ENCODE measurements at regions not wholly inside any gene's neighbourhood (a gene's known extent, or its start where the extent isn't known, plus 50 kb on each side); places are given as distances from the start of the nearest gene placed in this dataset.

DNA sequence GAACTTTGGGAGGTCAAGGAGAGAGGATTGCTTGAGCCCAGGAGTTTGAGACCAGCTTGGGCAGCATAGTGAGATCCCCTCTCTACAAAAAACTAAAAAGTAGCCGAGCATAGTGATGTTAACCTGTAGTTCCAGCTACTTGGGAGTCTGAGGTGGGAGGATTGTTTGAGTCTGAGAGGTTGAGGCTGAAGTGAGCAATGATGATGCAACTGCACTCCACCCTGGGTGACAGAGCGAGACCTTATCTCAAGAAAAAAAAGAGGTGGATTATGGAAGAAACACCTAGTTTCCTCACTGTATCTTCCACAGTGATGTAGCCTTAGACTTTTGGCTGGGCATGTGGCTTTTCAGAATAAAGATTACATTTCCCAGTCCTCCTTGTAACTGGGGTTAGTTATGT is 237.2 kb upstream of the SPRED2 start:
- H3K4me2 ChIP-seq (ENCODE audit: low read length), result no peak overlapping the region
- no peak for FAIRE-seq
- H3K9me3 Mint-ChIP-seq (ENCODE audit: unreplicated experiment), result peaks cover 22% of the 10 kb centered on the region
- no peak for TF ChIP-seq EZH2 (IDR thresholded peaks at IDR 0.05; ENCODE audit: insufficient read depth, low read length)
- TF ChIP-seq, protein P1, sequence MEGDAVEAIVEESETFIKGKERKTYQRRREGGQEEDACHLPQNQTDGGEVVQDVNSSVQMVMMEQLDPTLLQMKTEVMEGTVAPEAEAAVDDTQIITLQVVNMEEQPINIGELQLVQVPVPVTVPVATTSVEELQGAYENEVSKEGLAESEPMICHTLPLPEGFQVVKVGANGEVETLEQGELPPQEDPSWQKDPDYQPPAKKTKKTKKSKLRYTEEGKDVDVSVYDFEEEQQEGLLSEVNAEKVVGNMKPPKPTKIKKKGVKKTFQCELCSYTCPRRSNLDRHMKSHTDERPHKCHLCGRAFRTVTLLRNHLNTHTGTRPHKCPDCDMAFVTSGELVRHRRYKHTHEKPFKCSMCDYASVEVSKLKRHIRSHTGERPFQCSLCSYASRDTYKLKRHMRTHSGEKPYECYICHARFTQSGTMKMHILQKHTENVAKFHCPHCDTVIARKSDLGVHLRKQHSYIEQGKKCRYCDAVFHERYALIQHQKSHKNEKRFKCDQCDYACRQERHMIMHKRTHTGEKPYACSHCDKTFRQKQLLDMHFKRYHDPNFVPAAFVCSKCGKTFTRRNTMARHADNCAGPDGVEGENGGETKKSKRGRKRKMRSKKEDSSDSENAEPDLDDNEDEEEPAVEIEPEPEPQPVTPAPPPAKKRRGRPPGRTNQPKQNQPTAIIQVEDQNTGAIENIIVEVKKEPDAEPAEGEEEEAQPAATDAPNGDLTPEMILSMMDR (IDR thresholded peaks at IDR 0.05; ENCODE audit: insufficient read depth, low read depth, low read length), result no peak
- no peak for DNase-seq (ENCODE audit: low read depth)
- peaks cover 6% of the 10 kb centered on the region for H3K27me3 Mint-ChIP-seq (ENCODE audit: low read depth, unreplicated experiment)
- no peak overlapping the region for H3K4me3 ChIP-seq (ENCODE audit: insufficient read depth, low read depth, low read length)
- H3K9ac ChIP-seq (ENCODE audit: low read length), result no peak overlapping the region
- no peaks in the 10 kb centered on the region for H4K20me1 ChIP-seq (ENCODE audit: insufficient read depth, low read length)
- no peaks in the 10 kb centered on the region for H3K79me2 ChIP-seq (ENCODE audit: insufficient read depth, low read length)
- H3K4me1 Mint-ChIP-seq (ENCODE audit: low read depth, unreplicated experiment), result peaks cover 18% of the 10 kb centered on the region
- peaks cover 11% of the 10 kb centered on the region for H3K9me3 ChIP-seq (ENCODE audit: insufficient read depth, low read depth, low read length)
- H3K27me3 ChIP-seq (ENCODE audit: insufficient read depth, low read length), result no peaks in the 10 kb centered on the region
- H3K27ac Mint-ChIP-seq (ENCODE audit: unreplicated experiment), result no peak overlapping the region
- H3K36me3 Mint-ChIP-seq (ENCODE audit: low read depth, unreplicated experiment), result no peaks in the 10 kb centered on the region
- H3K4me3 Mint-ChIP-seq (ENCODE audit: unreplicated experiment), result no peak overlapping the region
- H3K27ac ChIP-seq (ENCODE audit: low read depth, low read length), result no peak overlapping the region
- peaks cover 13% of the 10 kb centered on the region for H3K4me1 ChIP-seq (ENCODE audit: insufficient read depth, low read length)
- no peaks in the 10 kb centered on the region for H3K36me3 ChIP-seq (ENCODE audit: insufficient read depth, low read length)
- H2AFZ ChIP-seq (ENCODE audit: low read depth, low read length), result no peak overlapping the region

DNA sequence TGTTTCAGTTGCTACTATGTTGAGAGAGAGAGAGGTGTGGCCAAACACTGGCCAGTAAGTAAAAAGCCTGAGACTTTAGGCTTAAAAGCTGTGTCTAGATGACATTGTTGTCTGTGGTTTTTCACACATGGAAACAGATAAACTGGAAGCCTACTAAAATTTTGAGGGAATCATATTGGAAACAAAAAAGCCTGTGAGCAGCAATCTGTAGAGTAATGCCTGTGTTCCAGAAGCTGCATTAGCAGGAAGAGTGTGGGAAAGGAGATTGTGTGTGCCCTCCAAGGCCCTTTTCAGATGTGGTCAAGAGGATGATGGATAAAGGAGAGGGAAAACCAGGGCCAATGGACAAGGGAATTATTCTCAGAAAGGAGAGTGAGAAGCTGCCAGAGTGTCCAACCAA is 236.3 kb upstream of the SPRED2 start:
- no peak overlapping the region for H3K9ac ChIP-seq (ENCODE audit: low read length)
- Mint-ChIP-seq H3K4me3 (ENCODE audit: unreplicated experiment) (no peak overlapping the region), H3K36me3 (ENCODE audit: low read depth, unreplicated experiment) (no peaks in the 10 kb centered on the region), H3K27me3 (ENCODE audit: low read depth, unreplicated experiment) (peaks cover 6% of the 10 kb centered on the region), H3K27ac (ENCODE audit: unreplicated experiment) (no peak overlapping the region), H3K4me1 (ENCODE audit: low read depth, unreplicated experiment) (peaks cover 22% of the 10 kb centered on the region), H3K9me3 (ENCODE audit: unreplicated experiment) (peaks cover 22% of the 10 kb centered on the region)
- no peak for DNase-seq (ENCODE audit: low read depth)
- H3K4me3 ChIP-seq (ENCODE audit: insufficient read depth, low read depth, low read length), result no peak overlapping the region
- no peak overlapping the region for H3K27ac ChIP-seq (ENCODE audit: low read depth, low read length)
- H2AFZ ChIP-seq (ENCODE audit: low read depth, low read length), result no peak overlapping the region
- FAIRE-seq, result no peak
- H4K20me1 ChIP-seq (ENCODE audit: insufficient read depth, low read length), result no peaks in the 10 kb centered on the region
- peaks cover 13% of the 10 kb centered on the region for H3K4me1 ChIP-seq (ENCODE audit: insufficient read depth, low read length)
- H3K9me3 ChIP-seq (ENCODE audit: insufficient read depth, low read depth, low read length), result peaks cover 11% of the 10 kb centered on the region
- no peaks in the 10 kb centered on the region for H3K36me3 ChIP-seq (ENCODE audit: insufficient read depth, low read length)
- no peaks in the 10 kb centered on the region for H3K79me2 ChIP-seq (ENCODE audit: insufficient read depth, low read length)
- H3K27me3 ChIP-seq (ENCODE audit: insufficient read depth, low read length), result no peaks in the 10 kb centered on the region
- no peak overlapping the region for H3K4me2 ChIP-seq (ENCODE audit: low read length)
- TF ChIP-seq EZH2 (IDR thresholded peaks at IDR 0.05; ENCODE audit: insufficient read depth, low read length), result no peak
- TF ChIP-seq, protein P1 (IDR thresholded peaks at IDR 0.05; ENCODE audit: insufficient read depth, low read depth, low read length), result no peak

DNA sequence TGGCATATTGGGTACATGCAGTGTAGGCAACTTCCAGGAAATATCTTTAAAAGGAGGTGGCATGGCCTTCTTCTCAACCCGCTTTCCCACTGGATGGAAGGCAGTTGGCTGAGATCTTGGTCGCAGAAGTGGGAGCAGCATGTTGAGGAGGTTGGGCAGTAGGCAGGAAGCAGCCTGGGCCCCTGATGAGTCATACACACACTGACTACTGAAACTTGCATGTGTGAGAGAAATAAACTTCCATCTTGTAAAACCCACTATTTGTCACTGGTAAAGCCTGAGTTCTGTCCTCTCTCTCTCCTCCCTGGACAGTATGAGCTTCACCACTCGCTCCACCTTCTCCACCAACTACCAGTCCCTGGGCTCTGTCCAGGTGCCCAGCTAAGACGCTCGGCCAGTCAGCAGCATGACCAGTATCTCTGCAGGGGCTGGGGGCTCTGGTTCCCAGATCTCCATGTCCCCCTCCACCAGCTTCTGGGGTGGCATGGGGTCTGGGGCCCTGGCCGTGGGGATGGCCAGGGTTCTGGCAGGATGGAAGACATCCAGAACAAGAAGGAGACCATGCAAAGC is 233.8 kb upstream of the SPRED2 start:
- no peak overlapping the region for H3K9ac ChIP-seq (ENCODE audit: low read length)
- H3K27me3 Mint-ChIP-seq (ENCODE audit: low read depth, unreplicated experiment), result peaks cover 4% of the 10 kb centered on the region
- no peaks in the 10 kb centered on the region for H3K79me2 ChIP-seq (ENCODE audit: insufficient read depth, low read length)
- no peak overlapping the region for H3K27ac ChIP-seq (ENCODE audit: low read depth, low read length)
- H3K4me3 ChIP-seq (ENCODE audit: insufficient read depth, low read depth, low read length), result no peak overlapping the region
- peak; percentile 79 for DNase-seq (ENCODE audit: low read depth)
- no peaks in the 10 kb centered on the region for H3K27me3 ChIP-seq (ENCODE audit: insufficient read depth, low read length)
- TF ChIP-seq, protein P1 (IDR thresholded peaks at IDR 0.05; ENCODE audit: insufficient read depth, low read depth, low read length), result no peak
- no peak for TF ChIP-seq EZH2 (IDR thresholded peaks at IDR 0.05; ENCODE audit: insufficient read depth, low read length)
- H3K9me3 ChIP-seq (ENCODE audit: insufficient read depth, low read depth, low read length), result peaks cover 11% of the 10 kb centered on the region
- peak overlapping the region; percentile 46 for H3K4me2 ChIP-seq (ENCODE audit: low read length)
- peaks cover 30% of the 10 kb centered on the region for H3K4me1 Mint-ChIP-seq (ENCODE audit: low read depth, unreplicated experiment)
- H3K36me3 Mint-ChIP-seq (ENCODE audit: low read depth, unreplicated experiment), result no peaks in the 10 kb centered on the region
- peak overlapping the region; percentile 73 for H3K27ac Mint-ChIP-seq (ENCODE audit: unreplicated experiment)
- no peak for FAIRE-seq
- H2AFZ ChIP-seq (ENCODE audit: low read depth, low read length), result no peak overlapping the region
- H4K20me1 ChIP-seq (ENCODE audit: insufficient read depth, low read length), result no peaks in the 10 kb centered on the region
- no peaks in the 10 kb centered on the region for H3K36me3 ChIP-seq (ENCODE audit: insufficient read depth, low read length)
- H3K9me3 Mint-ChIP-seq (ENCODE audit: unreplicated experiment), result peaks cover 22% of the 10 kb centered on the region
- H3K4me1 ChIP-seq (ENCODE audit: insufficient read depth, low read length), result peaks cover 31% of the 10 kb centered on the region
- H3K4me3 Mint-ChIP-seq (ENCODE audit: unreplicated experiment), result peak overlapping the region; percentile 51
